Muscle layer of duodenum (tissue), 2 donors: ENCODE measurements at regions not wholly inside any gene's neighbourhood (a gene's known extent, or its start where the extent isn't known, plus 50 kb on each side); places are given as distances from the start of the nearest gene placed in this dataset.

Experiments
- H3K27ac ChIP-seq: one replicate; pipeline ENCODE4 v1.7.0; 2013; ENCODE audit warnings: mild to moderate bottlenecking, low read length
- H3K27me3 ChIP-seq: one replicate; pipeline ENCODE4 v1.7.0; 2013; ENCODE audit warnings: low read depth, mild to moderate bottlenecking, control low read depth, low read length
- H3K36me3 ChIP-seq, 2 donors: one replicate each; pipeline ENCODE4 v1.7.0; 2013; ENCODE audit warnings: low read length in 2 of 2, control low read depth in 1 of 2, mild to moderate bottlenecking in 1 of 2; ENCODE audit not compliant: insufficient read depth in 2 of 2, control insufficient read depth in 1 of 2
- H3K4me1 ChIP-seq, 2 donors: one replicate each; pipeline ENCODE4 v1.7.0; 2013; ENCODE audit warnings: low read length in 2 of 2, mild to moderate bottlenecking in 2 of 2, control low read depth in 1 of 2, moderate library complexity in 1 of 2; ENCODE audit not compliant: insufficient read depth in 2 of 2, control insufficient read depth in 1 of 2
- H3K4me3 ChIP-seq, 2 donors: one replicate each; pipeline ENCODE4 v1.7.0; 2013; ENCODE audit warnings: low read length in 2 of 2, low read depth in 1 of 2, mild to moderate bottlenecking in 1 of 2
- H3K9me3 ChIP-seq, 2 donors: one replicate each; pipeline ENCODE4 v1.7.0; 2013; ENCODE audit warnings: low read length in 2 of 2, control low read depth in 1 of 2, mild to moderate bottlenecking in 1 of 2; ENCODE audit not compliant: control insufficient read depth in 1 of 2
- donor health status: healthy.

GRCh38 chr3:99520513-99520912 lies 117.9 kb upstream of the COL8A1 start:
- H3K27ac ChIP-seq, result no peak overlapping the region
- no peaks in the 10 kb centered on the region for H3K27me3 ChIP-seq
- no peaks in the 10 kb centered on the region for H3K9me3 ChIP-seq
- no peaks in the 10 kb centered on the region for H3K4me1 ChIP-seq
- H3K36me3 ChIP-seq, result no peaks in the 10 kb centered on the region
- H3K4me3 ChIP-seq, result no peak overlapping the region

GRCh38 chr3:99516936-99517335 lies 121.5 kb upstream of the COL8A1 start:
- Histone ChIP-seq H3K27me3 (no peaks in the 10 kb centered on the region), H3K36me3 (no peaks in the 10 kb centered on the region), H3K9me3 (no peaks in the 10 kb centered on the region), H3K27ac (no peak overlapping the region), H3K4me3 (no peak overlapping the region), H3K4me1 (no peaks in the 10 kb centered on the region)

GRCh38 chr3:99515891-99516290 lies 122.5 kb upstream of the COL8A1 start:
- Histone ChIP-seq H3K27me3 (no peaks in the 10 kb centered on the region), H3K9me3 (no peaks in the 10 kb centered on the region), H3K4me1 (no peaks in the 10 kb centered on the region), H3K27ac (no peak overlapping the region), H3K4me3 (no peak overlapping the region), H3K36me3 (no peaks in the 10 kb centered on the region)

GRCh38 chr3:99509224-99509623 lies 129.2 kb upstream of the COL8A1 start:
- Histone ChIP-seq H3K27ac (no peak overlapping the region), H3K9me3 (no peaks in the 10 kb centered on the region), H3K4me1 (peaks cover 0 to 5% of the 10 kb centered on the region in 2 donors)

GRCh38 chr3:99508191-99508590 lies 130.2 kb upstream of the COL8A1 start:
- Histone ChIP-seq H3K27me3 (no peaks in the 10 kb centered on the region), H3K4me3 (no peak overlapping the region), H3K36me3 (no peaks in the 10 kb centered on the region), H3K27ac (no peak overlapping the region), H3K4me1 (peaks cover 0 to 6% of the 10 kb centered on the region in 2 donors), H3K9me3 (no peaks in the 10 kb centered on the region)

More at GRCh38 chr3:99509224-99509623, 129.2 kb upstream of the COL8A1 start:
- Histone ChIP-seq H3K4me3 (no peak overlapping the region), H3K36me3 (no peaks in the 10 kb centered on the region), H3K27me3 (no peaks in the 10 kb centered on the region)

GRCh38 chr3:99505646-99506269 lies 132.6 kb upstream of the COL8A1 start:
- peaks cover 0 to 6% of the 10 kb centered on the region in 2 donors for H3K4me1 ChIP-seq
- no peaks in the 10 kb centered on the region for H3K9me3 ChIP-seq
- H3K36me3 ChIP-seq, result no peaks in the 10 kb centered on the region
- no peak overlapping the region for H3K27ac ChIP-seq
- H3K27me3 ChIP-seq, result no peaks in the 10 kb centered on the region
- H3K4me3 ChIP-seq, result no peak overlapping the region

GRCh38 chr3:99505200-99505599 lies 133.2 kb upstream of the COL8A1 start:
- H3K4me1 ChIP-seq, result peaks cover 0 to 6% of the 10 kb centered on the region in 2 donors
- H3K9me3 ChIP-seq, result no peaks in the 10 kb centered on the region
- H3K4me3 ChIP-seq, result no peak overlapping the region
- H3K36me3 ChIP-seq, result no peaks in the 10 kb centered on the region
- no peaks in the 10 kb centered on the region for H3K27me3 ChIP-seq
- H3K27ac ChIP-seq, result no peak overlapping the region

GRCh38 chr3:99504258-99504657 lies 134.1 kb upstream of the COL8A1 start:
- Histone ChIP-seq H3K9me3 (no peaks in the 10 kb centered on the region), H3K27me3 (no peaks in the 10 kb centered on the region), H3K4me3 (no peak overlapping the region), H3K4me1 (peaks cover 0 to 6% of the 10 kb centered on the region in 2 donors), H3K36me3 (no peaks in the 10 kb centered on the region), H3K27ac (peak overlapping the region; percentile 6)

GRCh38 chr3:99503350-99503749 lies 135.0 kb upstream of the COL8A1 start:
- H3K27ac ChIP-seq, result peak overlapping the region; percentile 25
- H3K4me3 ChIP-seq, result no peak overlapping the region
- no peaks in the 10 kb centered on the region for H3K36me3 ChIP-seq
- H3K27me3 ChIP-seq, result no peaks in the 10 kb centered on the region
- H3K9me3 ChIP-seq, result no peaks in the 10 kb centered on the region
- H3K4me1 ChIP-seq, result peaks cover 0 to 6% of the 10 kb centered on the region in 2 donors

GRCh38 chr3:99502871-99503270 lies 135.5 kb upstream of the COL8A1 start:
- Histone ChIP-seq H3K27me3 (no peaks in the 10 kb centered on the region), H3K4me3 (no peak overlapping the region), H3K36me3 (no peaks in the 10 kb centered on the region), H3K9me3 (no peaks in the 10 kb centered on the region), H3K27ac (no peak overlapping the region), H3K4me1 (peaks cover 0 to 6% of the 10 kb centered on the region in 2 donors)

GRCh38 chr3:99500485-99500884 lies 137.9 kb upstream of the COL8A1 start:
- Histone ChIP-seq H3K36me3 (no peaks in the 10 kb centered on the region), H3K9me3 (no peaks in the 10 kb centered on the region), H3K27ac (no peak overlapping the region), H3K4me3 (no peak overlapping the region), H3K27me3 (no peaks in the 10 kb centered on the region), H3K4me1 (peaks cover 0 to 6% of the 10 kb centered on the region in 2 donors)
